K562 (cell line): ENCODE measurements at regions not wholly inside any gene's neighbourhood (a gene's known extent, or its start where the extent isn't known, plus 50 kb on each side); places are given as distances from the start of the nearest gene placed in this dataset.
A peak's percentile ranks its signal among the peaks of the same experiment; 100 is the strongest.

Experiments
- ATAC-seq: fragments of 200-7000 bp; cut with Tn5 transposase; 3 replicates; pipeline ENCODE4 v1.9.1; 2020; ENCODE audit warnings: moderate library complexity
- BruUV-seq: library from RNA; stranded (reverse); fragments of 400-500 nt; replicated peaks from 2 replicates; lab custom pipeline; 2021; lab: Mats Ljungman, UMichigan
- CTCF ChIA-PET: fragments of 300-600 bp; formaldehyde crosslinking; extraction: SDS; loops from one replicate; lab custom pipeline; 2021; ENCODE audit warnings: low intra/inter-chr PET ratio; lab: Yijun Ruan, JAX
- POLR2A ChIA-PET: fragments of 300-600, 350-650 bp; sonication (Branson Sonifier 250); formaldehyde crosslinking; extraction: SDS; loops from one replicate; lab custom pipeline; 2021; ENCODE audit warnings: antibody characterized with exemption, inconsistent platforms; lab: Yijun Ruan, JAX
- DNase-seq, 4 experiments: peaks; one replicate each; pipeline versions ENCODE4 v3.0.0 to v3.0.0-alpha.2; 2011 to 2018; ENCODE audit warnings: low spot score in 3 of 4, mixed read lengths in 3 of 4; ENCODE audit errors: extremely low read depth in 1 of 4
- FAIRE-seq: peaks from 2 replicates; lab custom pipeline; 2011; peaks lifted over from hg19 to GRCh38; lab: Jason Lieb, UNC
- H2AFZ ChIP-seq: 2 replicates; pipeline ENCODE4 v1.6.0; 2011; ENCODE audit warnings: low read depth, low read length, control low read depth, inconsistent platforms
- H3K27ac ChIP-seq: fragments of 200-600 bp; 3 replicates; pipeline ENCODE4 v1.8.0; 2011; ENCODE audit warnings: low read depth, mild to moderate bottlenecking, control low read depth, inconsistent platforms, low read length, moderate library complexity, mixed read lengths; ENCODE audit errors: extremely low read depth
- H3K27me3 ChIP-seq, 2 experiments: fragments of 300-600 bp in 1 of 2; 2 replicates in 1 of 2; 3 replicates in 1 of 2; pipeline versions ENCODE4 v1.6.0 to v1.8.0; 2011; ENCODE audit warnings: inconsistent platforms in 2 of 2, low read length in 2 of 2, mild to moderate bottlenecking in 1 of 2, mixed read lengths in 1 of 2, moderate library complexity in 1 of 2; ENCODE audit not compliant: control insufficient read depth in 2 of 2, insufficient read depth in 2 of 2
- H3K36me3 ChIP-seq: fragments of 300-600 bp; 3 replicates; pipeline ENCODE4 v1.8.0; 2011; ENCODE audit warnings: mild to moderate bottlenecking, low read length, inconsistent platforms; ENCODE audit not compliant: control insufficient read depth, insufficient read depth
- H3K4me1 ChIP-seq, 2 experiments: fragments of 200-600 bp in 1 of 2; replicated peaks in 1 of 2; 2 replicates in 1 of 2; 3 replicates in 1 of 2; pipeline versions ENCODE4 v1.5.1 to v1.8.0; 2011; ENCODE audit warnings: inconsistent platforms in 2 of 2, low read length in 2 of 2, mild to moderate bottlenecking in 1 of 2, mixed read lengths in 1 of 2, moderate library complexity in 1 of 2; ENCODE audit not compliant: control insufficient read depth in 2 of 2, insufficient read depth in 2 of 2
- H3K4me2 ChIP-seq: 2 replicates; pipeline ENCODE4 v1.6.1; 2011; ENCODE audit warnings: low read length, control low read depth, inconsistent platforms, mixed read lengths; ENCODE audit not compliant: insufficient read depth
- H3K4me3 ChIP-seq: fragments of 200-600 bp; sonication (generic), shearing (Covaris generic); 2 replicates; pipeline ENCODE4 v1.5.1; 2016; ENCODE audit warnings: control low read depth, inconsistent platforms
- H3K79me2 ChIP-seq: fragments of 200-600 bp; 3 replicates; pipeline ENCODE4 v1.8.0; 2011; ENCODE audit warnings: low read length, inconsistent platforms; ENCODE audit not compliant: control insufficient read depth, insufficient read depth
- H3K9ac ChIP-seq, 2 experiments: 2 replicates each; pipeline versions ENCODE4 v1.6.0 to v1.6.1; 2011; ENCODE audit warnings: low read depth in 2 of 2, low read length in 2 of 2, control low read depth in 1 of 2, inconsistent platforms in 1 of 2, mild to moderate bottlenecking in 1 of 2, mixed read lengths in 1 of 2; ENCODE audit not compliant: insufficient read depth in 1 of 2
- H3K9me1 ChIP-seq: one replicate; pipeline ENCODE4 v1.6.0; 2011; ENCODE audit warnings: inconsistent platforms, mild to moderate bottlenecking, low read length, moderate library complexity; ENCODE audit not compliant: control insufficient read depth, insufficient read depth
- H3K9me3 ChIP-seq: replicated peaks from 2 replicates; pipeline ENCODE4 v1.5.1; 2011; ENCODE audit warnings: low read depth, low read length, inconsistent platforms; ENCODE audit not compliant: control insufficient read depth, insufficient read depth
- H4K20me1 ChIP-seq: replicated peaks from 2 replicates; pipeline ENCODE4 v1.6.1; 2011; ENCODE audit warnings: low read length, inconsistent platforms, mixed read lengths; ENCODE audit not compliant: control insufficient read depth, insufficient read depth
- CREM ChIP-seq: IDR thresholded peaks from 2 replicates; pipeline ENCODE4 v1.6.1; 2014; ENCODE audit warnings: antibody characterized with exemption, low read depth
- EGR1 ChIP-seq: fragments of 450-650 bp; conservative IDR thresholded peaks from 2 replicates; pipeline ENCODE4 v1.6.1; 2017; ENCODE audit warnings: mild to moderate bottlenecking
- FOSL1 ChIP-seq: fragments of 200-800 bp; sonication (Bioruptor generic); conservative IDR thresholded peaks from 2 replicates; pipeline ENCODE4 v1.6.1; 2016; ENCODE audit warnings: missing genetic modification characterization, missing compliant biosample characterization
- FOXJ3 ChIP-seq: sonication (generic); formaldehyde crosslinking; IDR thresholded peaks from 2 replicates; pipeline ENCODE4 v1.4.0; 2020; ENCODE audit warnings: mild to moderate bottlenecking, missing genetic modification reagents
- JUN ChIP-seq, 2 experiments: sonication (generic) in 1 of 2; formaldehyde crosslinking in 1 of 2; IDR thresholded peaks; 2 replicates each; pipeline versions ENCODE4 v1.6.1 to v1.8.0; 2012 to 2022; ENCODE audit warnings: borderline replicate concordance in 2 of 2, mild to moderate bottlenecking in 2 of 2, improper control_type of control experiment in 1 of 2, low read depth in 1 of 2, low read length in 1 of 2, missing genetic modification reagents in 1 of 2
- JUND ChIP-seq, 2 experiments: IDR thresholded peaks; 2 replicates in 1 of 2; 3 replicates in 1 of 2; pipeline ENCODE4 v1.6.1; 2011; ENCODE audit warnings: borderline replicate concordance in 2 of 2, low read depth in 2 of 2, low read length in 2 of 2, improper control_type of control experiment in 1 of 2, missing biosample characterization in 1 of 2, missing genetic modification characterization in 1 of 2, missing genetic modification reagents in 1 of 2
- LEF1 ChIP-seq: fragments of 450-650 bp; IDR thresholded peaks from 2 replicates; pipeline ENCODE4 v1.6.1; 2016; ENCODE audit warnings: mild to moderate bottlenecking
- POLR2H ChIP-seq: IDR thresholded peaks from 2 replicates; pipeline ENCODE4 v1.6.1; 2016; ENCODE audit warnings: missing genetic modification characterization, low read depth, mild to moderate bottlenecking, control low read depth, missing compliant biosample characterization, moderate library complexity
- ZNF134 ChIP-seq: fragments of 250-450 bp; sonication (Bioruptor Pico); conservative IDR thresholded peaks from 2 replicates; pipeline ENCODE4 v1.4.0; 2020
- ZNF644 ChIP-seq: fragments of 200-800 bp; sonication (Bioruptor generic); IDR thresholded peaks from 2 replicates; pipeline ENCODE4 v1.6.1; 2016; ENCODE audit warnings: low read depth, missing genetic modification characterization, missing compliant biosample characterization
- WGBS: fragments of 100-300 bp; shearing (Covaris generic); methylation state at CpG from one replicate; pipeline ENCODE4 v1.1.6; 2016; ENCODE audit warnings: low coverage, mixed read lengths; ENCODE audit not compliant: insufficient coverage; ENCODE audit errors: missing lambda C conversion rate; 5-methylcytosine and 5-hydroxymethylcytosine counted together
- in situ Hi-C: fragments of 300-500 bp; cut with MboI; formaldehyde crosslinking; loops from 4 replicates; pipeline ENCODE4 v1.15.0; 2018; ENCODE audit warnings: inconsistent platforms, mixed read lengths
- intact Hi-C: fragments of 100-400 bp; cut with micrococcal nuclease; formaldehyde crosslinking; loops from 2 replicates; pipeline ENCODE4 v1.14.2; 2022
- TF ChIP-seq, protein P1 (sequence below): sonication (generic); formaldehyde crosslinking; IDR thresholded peaks from 2 replicates; pipeline ENCODE4 v1.8.0; 2022; ENCODE audit warnings: mild to moderate bottlenecking, missing genetic modification reagents
- TF ChIP-seq, protein P2 (sequence below), 2 experiments: fragments of 450-650 bp in 1 of 2; sonication (generic) in 1 of 2; formaldehyde crosslinking in 1 of 2; IDR thresholded peaks in 1 of 2; conservative IDR thresholded peaks in 1 of 2; 2 replicates each; pipeline versions ENCODE4 v1.6.1 to v1.8.1; 2016 to 2023; ENCODE audit warnings: mild to moderate bottlenecking in 2 of 2, moderate library complexity in 2 of 2, inconsistent platforms in 1 of 2, missing genetic modification reagents in 1 of 2

DNA sequence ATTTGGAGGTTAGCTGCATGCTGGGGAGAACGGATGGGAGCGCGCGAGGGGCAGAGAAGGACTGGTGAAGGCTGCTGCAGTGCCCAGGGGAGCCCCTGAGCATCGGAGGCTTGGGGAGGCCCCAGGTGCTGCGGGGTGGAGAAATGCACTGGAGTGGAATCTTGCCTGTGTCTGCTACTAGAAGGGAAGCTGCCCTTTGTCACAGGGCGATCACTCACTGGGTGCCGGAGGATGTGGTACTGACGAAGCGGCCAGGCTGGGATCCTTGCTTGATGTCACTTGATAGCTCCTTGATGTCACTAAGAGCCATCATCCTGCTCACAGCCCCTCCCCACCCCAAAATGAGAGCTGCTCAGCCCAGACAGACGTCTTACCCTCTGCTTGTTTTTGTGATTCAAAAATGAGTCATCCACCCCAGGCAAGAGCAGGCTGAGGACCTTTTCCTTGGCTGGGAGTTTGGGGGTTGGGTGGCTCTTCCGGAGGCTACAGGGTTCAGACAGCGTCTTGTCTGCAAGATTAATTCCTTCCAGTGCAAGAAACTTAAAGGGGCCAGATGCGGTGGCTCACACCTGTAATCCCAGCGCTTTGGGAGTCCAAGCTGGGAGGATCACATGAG is 62.6 kb upstream of the PMEPA1 start:
- Histone ChIP-seq H3K9me1 (no peaks in the 10 kb centered on the region), H3K4me2 (no peak overlapping the region), H3K4me3 (no peak overlapping the region), H4K20me1 (no peaks in the 10 kb centered on the region), H3K27me3 (peaks cover 9 to 48% of the 10 kb centered on the region in 2 experiments; a peak in 4 of 5 replicates), H2AFZ (no peak overlapping the region), H3K27ac (no peak overlapping the region), H3K36me3 (no peaks in the 10 kb centered on the region), H3K9me3 (no peaks in the 10 kb centered on the region), H3K9ac (no peak overlapping the region), H3K4me1 (no peaks in the 10 kb centered on the region), H3K79me2 (no peaks in the 10 kb centered on the region)
- ChIA-PET CTCF (no interaction called here), POLR2A (interaction anchor here (0.6 kb wide), 1 partner anchor 290 kb away, joined by 3 read pairs; no protein-coding TSS in a partner anchor)
- intact Hi-C loops (no loop called here), in situ Hi-C loops (no loop called here)
- no peak for ATAC-seq
- TF ChIP-seq, protein P1, sequence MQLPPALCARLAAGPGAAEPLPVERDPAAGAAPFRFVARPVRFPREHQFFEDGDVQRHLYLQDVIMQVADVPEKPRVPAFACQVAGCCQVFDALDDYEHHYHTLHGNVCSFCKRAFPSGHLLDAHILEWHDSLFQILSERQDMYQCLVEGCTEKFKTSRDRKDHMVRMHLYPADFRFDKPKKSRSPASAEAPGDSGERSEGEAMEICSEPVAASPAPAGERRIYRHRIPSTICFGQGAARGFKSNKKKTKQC (CRISPR knock-in tag), result no peak
- TF ChIP-seq ZNF644 (tag) (no peak), LEF1 (no peak), POLR2H (no peak), JUND (IDR thresholded peaks at IDR 0.05; ENCODE audit: borderline replicate concordance, low read depth, low read length) (peak; percentile 52; the same call in 1 of the 2 replicates), JUND (tag; IDR thresholded peaks at IDR 0.05; ENCODE audit: borderline replicate concordance, low read depth, low read length) (no peak; the same call in 2 of the 3 replicates), EGR1 (no peak), CREM (peak; percentile 63), ZNF134 (CRISPR knock-in tag) (0 out of 2 replicates have a peak, but pooled peaks have one; percentile 57), JUN (IDR thresholded peaks at IDR 0.05; ENCODE audit: borderline replicate concordance, low read depth, low read length) (0 out of 2 replicates have a peak, but pooled peaks have one; percentile 25), JUN (CRISPR knock-in tag; IDR thresholded peaks at IDR 0.05; ENCODE audit: borderline replicate concordance) (no peak), FOXJ3 (CRISPR knock-in tag) (no peak), FOSL1 (tag) (peak; percentile 73)
- TF ChIP-seq, protein P2, sequence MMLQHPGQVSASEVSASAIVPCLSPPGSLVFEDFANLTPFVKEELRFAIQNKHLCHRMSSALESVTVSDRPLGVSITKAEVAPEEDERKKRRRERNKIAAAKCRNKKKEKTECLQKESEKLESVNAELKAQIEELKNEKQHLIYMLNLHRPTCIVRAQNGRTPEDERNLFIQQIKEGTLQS (IDR thresholded peaks at IDR 0.05), result peak; percentile 54
- TF ChIP-seq, protein P2 (CRISPR knock-in tag; conservative IDR thresholded peaks at IDR 0.05), result no peak
- BruUV-seq, result no TSS peak
- DNase-seq, result peak in 3 of 4 experiments; percentile 11 to 24 (median 21)
- FAIRE-seq, result no peak
- 5% methylated on average over 15 of the region's 15 CpGs for WGBS
